ENCODE measurements at regions not wholly inside any gene's neighbourhood (a gene's known extent, or its start where the extent isn't known, plus 50 kb on each side); places are given as distances from the start of the nearest gene placed in this dataset.

GRCh38 chr12:124629117-124629516 is 61.7 kb upstream of the NCOR2 start:
- TF ChIP-seq POLR2A (IDR thresholded peaks at IDR 0.05; ENCODE audit: extremely low read depth, insufficient read length) = no peak
- no peak for TF ChIP-seq MAX (IDR thresholded peaks at IDR 0.05; ENCODE audit: low read depth, low read length)
- no peak for TF ChIP-seq CTCF (IDR thresholded peaks at IDR 0.05; ENCODE audit: low read depth, low read length)
- TF ChIP-seq MYC (IDR thresholded peaks at IDR 0.05; ENCODE audit: low read depth, low read length) = no peak
- H3K4me3 ChIP-seq (ENCODE audit: low read depth, low read length) = no peak overlapping the region
- DNase-seq (ENCODE audit: low read depth) = no peak

GRCh38 chr12:124627956-124628355 is 60.5 kb upstream of the NCOR2 start:
- no peak for DNase-seq (ENCODE audit: low read depth)
- no peak for TF ChIP-seq MYC (IDR thresholded peaks at IDR 0.05; ENCODE audit: low read depth, low read length)
- TF ChIP-seq MAX (IDR thresholded peaks at IDR 0.05; ENCODE audit: low read depth, low read length) = no peak
- no peak for TF ChIP-seq POLR2A (IDR thresholded peaks at IDR 0.05; ENCODE audit: extremely low read depth, insufficient read length)
- TF ChIP-seq CTCF (IDR thresholded peaks at IDR 0.05; ENCODE audit: low read depth, low read length) = no peak
- H3K4me3 ChIP-seq (ENCODE audit: low read depth, low read length) = no peak overlapping the region

- no peak overlapping the region for H3K4me3 ChIP-seq (ENCODE audit: low read depth, low read length)
- TF ChIP-seq POLR2A (IDR thresholded peaks at IDR 0.05; ENCODE audit: extremely low read depth, insufficient read length) (no peak), MYC (IDR thresholded peaks at IDR 0.05; ENCODE audit: low read depth, low read length) (no peak), CTCF (IDR thresholded peaks at IDR 0.05; ENCODE audit: low read depth, low read length) (no peak), MAX (IDR thresholded peaks at IDR 0.05; ENCODE audit: low read depth, low read length) (no peak)
- DNase-seq (ENCODE audit: low read depth) = no peak
These were observed 59.6 kb upstream of the NCOR2 start for GRCh38 chr12:124626971-124627411.

- DNase-seq (ENCODE audit: low read depth) = peak; percentile 79
- TF ChIP-seq CTCF (IDR thresholded peaks at IDR 0.05; ENCODE audit: low read depth, low read length) (no peak), MAX (IDR thresholded peaks at IDR 0.05; ENCODE audit: low read depth, low read length) (no peak), MYC (IDR thresholded peaks at IDR 0.05; ENCODE audit: low read depth, low read length) (no peak), POLR2A (IDR thresholded peaks at IDR 0.05; ENCODE audit: extremely low read depth, insufficient read length) (no peak)
- no peak overlapping the region for H3K4me3 ChIP-seq (ENCODE audit: low read depth, low read length)
These were observed 58.7 kb upstream of the NCOR2 start for GRCh38 chr12:124625867-124626675.

GRCh38 chr12:124624823-124625222 is 57.4 kb upstream of the NCOR2 start:
- no peak for DNase-seq (ENCODE audit: low read depth)
- TF ChIP-seq POLR2A (IDR thresholded peaks at IDR 0.05; ENCODE audit: extremely low read depth, insufficient read length) (no peak), CTCF (IDR thresholded peaks at IDR 0.05; ENCODE audit: low read depth, low read length) (no peak), MAX (IDR thresholded peaks at IDR 0.05; ENCODE audit: low read depth, low read length) (no peak), MYC (IDR thresholded peaks at IDR 0.05; ENCODE audit: low read depth, low read length) (no peak)
- no peak overlapping the region for H3K4me3 ChIP-seq (ENCODE audit: low read depth, low read length)

Measured in NB4 (cell line).